ENCODE measurements at regions not wholly inside any gene's neighbourhood (a gene's known extent, or its start where the extent isn't known, plus 50 kb on each side); places are given as distances from the start of the nearest gene placed in this dataset.

DNA sequence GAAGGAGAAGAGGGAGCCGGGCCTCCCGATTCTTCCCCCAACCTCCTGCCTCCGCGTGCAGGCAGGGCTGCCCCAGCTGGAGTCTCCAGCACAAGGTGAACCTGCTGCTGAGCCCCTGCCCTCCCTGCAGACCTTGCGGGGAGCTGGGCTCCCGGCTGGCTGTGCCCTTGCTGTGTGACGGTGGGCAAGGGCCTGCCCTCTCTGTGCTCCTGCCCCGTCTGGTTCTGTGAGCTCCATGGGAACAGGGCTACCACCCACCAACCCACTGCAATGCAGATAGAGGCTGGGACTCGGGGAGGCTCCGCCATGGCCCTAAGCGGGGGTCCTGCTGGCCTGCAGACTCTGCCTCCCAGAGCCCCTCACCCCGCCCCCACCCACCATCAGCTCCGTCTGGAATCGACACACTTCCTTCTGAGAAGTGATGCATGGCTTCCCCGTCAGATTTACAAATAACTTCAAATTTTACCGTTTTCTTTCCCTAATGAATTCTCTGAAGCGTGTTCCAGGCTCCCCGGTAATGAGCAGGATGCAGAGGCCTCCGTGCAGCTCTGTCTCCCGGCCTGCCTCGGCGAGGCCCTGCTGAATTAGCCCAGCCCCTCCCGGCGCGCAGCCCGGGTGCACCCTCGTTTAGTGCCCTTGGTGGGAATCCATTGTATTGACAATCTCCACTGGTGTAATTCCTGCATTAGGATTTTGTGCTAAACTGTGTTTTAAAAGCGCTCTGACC lies 111.0 kb downstream of the MICALL2 start:
- TF ChIP-seq, protein P1, sequence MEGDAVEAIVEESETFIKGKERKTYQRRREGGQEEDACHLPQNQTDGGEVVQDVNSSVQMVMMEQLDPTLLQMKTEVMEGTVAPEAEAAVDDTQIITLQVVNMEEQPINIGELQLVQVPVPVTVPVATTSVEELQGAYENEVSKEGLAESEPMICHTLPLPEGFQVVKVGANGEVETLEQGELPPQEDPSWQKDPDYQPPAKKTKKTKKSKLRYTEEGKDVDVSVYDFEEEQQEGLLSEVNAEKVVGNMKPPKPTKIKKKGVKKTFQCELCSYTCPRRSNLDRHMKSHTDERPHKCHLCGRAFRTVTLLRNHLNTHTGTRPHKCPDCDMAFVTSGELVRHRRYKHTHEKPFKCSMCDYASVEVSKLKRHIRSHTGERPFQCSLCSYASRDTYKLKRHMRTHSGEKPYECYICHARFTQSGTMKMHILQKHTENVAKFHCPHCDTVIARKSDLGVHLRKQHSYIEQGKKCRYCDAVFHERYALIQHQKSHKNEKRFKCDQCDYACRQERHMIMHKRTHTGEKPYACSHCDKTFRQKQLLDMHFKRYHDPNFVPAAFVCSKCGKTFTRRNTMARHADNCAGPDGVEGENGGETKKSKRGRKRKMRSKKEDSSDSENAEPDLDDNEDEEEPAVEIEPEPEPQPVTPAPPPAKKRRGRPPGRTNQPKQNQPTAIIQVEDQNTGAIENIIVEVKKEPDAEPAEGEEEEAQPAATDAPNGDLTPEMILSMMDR (conservative IDR thresholded peaks at IDR 0.05 in 1 of 2, IDR thresholded peaks at IDR 0.05 in 1 of 2; ENCODE audit: low read depth in 1 of 2, low read length in 2 of 2), result no peak
- TF ChIP-seq EZH2 (IDR thresholded peaks at IDR 0.05; ENCODE audit: low read length, missing control alignments), result no peak
